ENCODE measurements at regions not wholly inside any gene's neighbourhood (a gene's known extent, or its start where the extent isn't known, plus 50 kb on each side); places are given as distances from the start of the nearest gene placed in this dataset.
"Not testable (repeated sequence)": the region's sequence is repeated elsewhere in the genome, so short reads cannot be mapped to it uniquely, and the experiment has no call there.

DNA sequence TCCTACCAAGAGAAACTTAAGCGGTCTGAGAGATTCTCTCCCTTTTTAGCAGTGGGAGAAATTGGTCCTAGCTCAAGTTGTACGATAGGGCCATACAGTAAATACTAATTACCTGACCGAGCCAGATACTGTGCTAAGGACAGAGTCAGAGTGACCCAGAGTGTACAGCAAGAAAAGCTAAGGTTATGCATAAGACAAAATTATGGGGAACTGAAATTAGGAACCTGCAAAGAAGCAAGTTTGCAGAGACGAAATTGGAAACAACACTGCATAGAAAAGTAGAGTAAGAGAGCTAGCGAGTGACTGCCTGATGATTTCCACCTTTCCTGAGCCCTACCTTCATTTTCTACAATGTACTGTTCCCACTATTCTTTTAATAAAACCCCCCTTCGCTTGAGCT is 278.1 kb downstream of the NKX6-1 start:
- DNase-seq (ENCODE audit: low read depth), result no peak

DNA sequence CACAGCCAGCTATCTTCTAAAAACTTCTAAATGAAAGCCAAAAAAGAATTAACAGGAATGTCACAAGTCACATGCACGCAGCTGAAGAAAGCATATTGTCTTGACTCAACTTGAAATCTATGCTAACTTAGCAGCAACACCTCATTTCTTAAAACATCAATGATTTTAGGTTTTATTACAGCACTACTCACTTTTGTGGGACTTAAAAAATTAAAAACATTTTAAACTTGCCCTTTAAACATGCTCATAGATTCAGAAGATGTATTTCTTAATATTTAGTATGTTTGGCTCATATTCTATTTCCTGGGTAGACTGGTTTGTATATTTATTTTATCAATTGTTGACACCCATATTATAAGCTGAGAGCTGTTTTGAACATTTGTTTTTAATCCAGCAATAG is 279.4 kb downstream of the NKX6-1 start:
- DNase-seq (ENCODE audit: low read depth), result no peak

DNA sequence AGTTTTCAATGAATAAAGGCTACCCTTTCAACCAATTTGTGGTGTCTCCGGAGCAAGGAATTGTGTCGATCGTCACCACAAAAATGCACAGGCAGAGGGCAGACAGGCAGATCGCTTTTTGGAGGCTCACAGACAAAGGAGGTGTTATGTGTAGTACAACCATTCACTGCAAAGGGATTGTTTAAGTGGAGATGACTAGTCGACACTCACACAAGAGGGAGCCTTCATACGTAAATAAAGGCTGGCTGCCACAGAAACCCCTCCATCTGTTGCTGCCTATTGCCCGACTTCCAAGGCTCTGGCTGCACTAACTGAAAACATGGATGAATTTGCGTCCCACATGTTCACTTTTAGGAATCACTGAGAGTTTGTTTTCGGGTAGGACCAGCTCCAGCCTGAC is 281.1 kb downstream of the NKX6-1 start:
- DNase-seq (ENCODE audit: low read depth), result no peak

DNA sequence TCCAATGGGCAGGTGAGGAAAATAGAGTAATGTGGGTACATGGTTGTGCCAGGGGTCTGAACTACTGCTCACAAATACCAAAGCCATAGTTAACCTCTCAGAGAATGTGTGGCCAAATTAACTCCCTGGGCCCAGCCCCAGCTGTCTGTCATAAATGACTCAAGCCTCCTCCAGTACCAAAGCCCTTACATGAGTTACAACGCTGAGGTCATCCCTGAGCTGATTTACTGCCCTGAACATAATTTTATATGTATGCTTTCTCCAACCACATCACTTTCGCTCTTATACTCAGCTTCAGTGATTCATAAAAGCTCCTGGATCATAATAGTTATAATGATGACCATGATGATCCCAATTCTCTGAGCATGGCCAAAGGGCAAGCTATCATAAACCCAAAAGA is 283.9 kb downstream of the NKX6-1 start:
- no peak for DNase-seq (ENCODE audit: low read depth)

DNA sequence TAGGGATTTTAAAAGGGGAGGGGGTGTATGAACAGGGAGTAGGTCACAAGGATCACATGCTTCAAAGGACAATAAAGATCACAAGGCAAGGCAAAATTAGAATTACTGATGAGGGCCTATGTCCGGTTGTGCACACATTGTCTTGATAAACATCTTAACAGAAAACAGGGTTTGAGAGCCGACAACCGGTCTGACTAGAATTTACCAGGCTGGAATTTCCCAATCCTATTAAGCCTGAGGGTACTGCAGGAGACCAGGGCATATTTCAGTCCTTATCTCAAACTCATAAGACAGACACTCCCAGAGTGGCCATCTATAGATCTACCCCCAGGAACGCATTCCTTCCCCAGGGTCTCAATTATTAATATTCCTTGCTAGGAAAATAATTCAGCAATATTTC is 292.9 kb downstream of the NKX6-1 start:
- DNase-seq (ENCODE audit: low read depth), result not testable (repeated sequence)

DNA sequence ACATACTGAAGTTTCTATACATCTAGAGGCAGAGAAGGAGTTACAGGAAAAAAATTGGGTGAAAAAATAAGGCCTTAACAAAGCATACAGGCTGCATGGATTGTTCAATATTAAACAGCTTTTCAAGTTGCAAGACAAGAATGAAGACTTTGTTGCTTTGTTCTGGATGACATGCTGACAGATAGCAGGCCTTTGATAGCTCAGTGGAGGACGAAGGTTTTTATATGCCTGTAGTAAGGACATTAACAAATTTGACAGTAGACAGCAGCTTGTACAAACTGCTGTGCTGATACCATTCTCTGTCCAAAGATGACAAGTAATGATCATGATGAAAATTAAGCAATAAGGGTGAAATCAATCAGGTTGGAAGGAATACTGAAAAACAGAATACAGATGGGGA is 309.9 kb downstream of the NKX6-1 start:
- DNase-seq (ENCODE audit: low read depth), result no peak

DNA sequence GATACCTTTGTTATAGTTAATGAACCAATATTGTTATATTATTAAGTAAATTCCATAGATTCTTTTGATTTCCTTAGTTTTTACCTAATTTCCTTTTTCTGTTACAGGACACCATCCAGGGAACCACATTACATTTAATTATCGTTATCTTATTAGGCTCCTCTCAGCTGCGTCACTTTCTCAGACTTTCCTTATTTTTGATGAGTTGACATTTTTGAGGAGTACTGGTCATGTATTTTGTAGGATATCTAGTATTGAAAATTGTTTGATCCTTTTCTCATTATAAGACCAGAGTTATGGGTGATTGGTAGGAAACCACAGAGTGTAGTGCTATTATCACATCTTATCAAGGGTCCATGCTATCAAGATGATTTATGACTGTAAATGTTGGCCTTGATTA is 319.7 kb downstream of the NKX6-1 start:
- no peak for DNase-seq (ENCODE audit: low read depth)

DNA sequence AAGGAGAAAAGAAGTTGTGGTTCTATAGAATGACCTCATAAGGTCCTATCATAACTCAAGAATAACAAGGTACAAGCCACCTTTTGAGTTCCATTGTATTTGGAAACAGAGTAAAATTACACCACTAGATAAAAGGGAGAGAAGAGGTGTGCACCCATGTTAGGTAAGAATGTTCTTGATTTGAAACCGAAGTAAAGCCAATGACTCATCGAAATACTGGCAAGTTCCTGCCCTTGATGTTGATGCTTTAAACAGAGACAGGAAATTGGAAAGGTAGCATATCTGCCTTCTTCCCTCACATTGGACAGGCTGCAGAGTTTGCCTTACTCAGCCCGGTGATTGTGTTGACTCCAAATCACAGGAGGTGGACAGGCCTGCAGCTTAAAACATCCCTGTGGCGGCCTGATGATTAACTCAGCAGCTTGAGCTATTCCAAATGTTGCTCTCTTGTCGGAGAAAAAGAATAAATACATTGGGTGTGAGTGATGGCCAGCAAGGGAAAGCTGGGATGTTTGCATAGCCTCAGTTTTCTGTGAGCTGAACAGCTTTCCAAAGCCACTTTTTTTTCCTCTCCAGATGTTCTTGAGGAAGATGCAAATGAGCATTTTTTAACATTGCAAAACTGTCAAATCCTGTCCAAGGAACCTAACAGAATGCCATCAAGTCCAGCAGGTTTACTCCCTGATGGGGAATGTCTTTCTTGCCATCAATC is 321.1 kb downstream of the NKX6-1 start:
- DNase-seq (ENCODE audit: low read depth), result no peak

DNA sequence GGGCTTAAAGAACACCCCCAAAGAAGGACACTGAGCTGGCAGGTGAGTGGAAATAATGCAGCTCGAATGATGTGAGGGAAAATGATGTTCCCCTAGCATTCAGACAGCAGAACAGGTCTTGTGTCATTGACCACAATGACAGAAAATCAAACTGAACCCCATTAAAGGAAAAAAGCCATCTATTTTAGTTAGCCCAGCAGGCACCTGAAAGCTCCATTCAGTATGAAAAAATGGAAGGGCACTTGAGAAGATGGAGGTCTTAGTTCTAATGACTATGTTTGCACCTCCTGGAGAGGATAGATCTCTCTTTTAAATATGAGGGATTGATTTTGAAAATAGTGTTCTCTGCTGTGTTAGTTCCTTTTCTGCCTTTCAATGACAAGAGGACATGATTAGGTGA is 323.1 kb downstream of the NKX6-1 start:
- no peak for DNase-seq (ENCODE audit: low read depth)

DNA sequence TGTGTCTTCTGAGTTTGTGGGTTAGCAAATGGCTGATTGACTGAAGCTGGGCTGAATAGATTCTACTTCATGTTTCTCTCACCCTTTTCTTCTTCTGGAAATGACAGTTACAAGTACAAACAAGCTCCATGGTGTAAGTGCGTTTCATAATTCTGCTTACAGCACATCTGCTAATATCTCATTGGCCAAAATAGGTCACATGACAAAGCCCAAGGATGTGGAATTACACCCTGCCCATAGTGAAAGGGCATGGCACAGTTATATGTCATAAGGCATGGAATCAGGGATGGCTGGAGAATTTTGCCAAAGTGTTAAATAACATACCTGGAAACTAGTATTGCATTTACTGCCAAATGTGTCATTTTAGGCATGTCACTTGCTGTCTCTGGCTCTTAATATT is 327.2 kb downstream of the NKX6-1 start:
- DNase-seq (ENCODE audit: low read depth), result no peak

DNA sequence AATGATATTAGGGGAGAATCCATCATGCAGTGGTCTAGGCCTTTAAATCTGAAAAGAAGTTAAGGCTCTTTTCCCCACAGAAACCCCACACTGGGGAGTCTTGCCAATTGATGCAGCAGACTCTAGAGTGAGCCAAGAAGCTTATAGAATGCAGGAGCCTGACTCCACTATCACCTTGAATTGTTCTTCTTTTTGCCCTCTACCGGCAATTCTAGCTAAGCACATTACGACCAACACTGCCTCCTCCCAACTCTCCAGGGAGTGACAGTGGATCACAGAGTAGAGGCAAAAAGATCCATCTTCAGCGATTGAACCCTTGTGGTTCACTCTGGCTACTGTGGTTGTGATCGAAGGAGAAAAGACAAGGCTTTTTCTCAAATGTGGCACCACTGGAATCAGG is 331.5 kb downstream of the NKX6-1 start:
- no peak for DNase-seq (ENCODE audit: low read depth)

DNA sequence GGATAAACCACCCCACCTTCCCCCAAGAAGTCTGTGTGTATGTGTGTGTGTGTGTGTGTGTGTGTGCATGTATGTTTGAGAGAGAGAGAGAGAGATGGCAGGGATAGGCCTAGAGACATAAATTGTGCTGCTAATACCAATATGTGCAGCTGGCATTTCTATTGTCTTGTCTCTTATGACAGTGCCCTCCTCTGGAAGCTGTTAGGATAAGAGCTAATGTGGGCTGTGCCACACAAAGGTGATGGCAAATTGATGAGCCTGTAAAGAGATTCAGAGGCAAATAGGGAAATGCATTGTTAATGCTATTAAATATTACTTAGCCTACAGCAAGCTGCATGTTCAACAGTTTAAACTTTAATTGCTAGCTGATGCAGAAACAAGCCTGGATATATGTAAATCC is 332.0 kb downstream of the NKX6-1 start:
- DNase-seq (ENCODE audit: low read depth), result no peak

DNA sequence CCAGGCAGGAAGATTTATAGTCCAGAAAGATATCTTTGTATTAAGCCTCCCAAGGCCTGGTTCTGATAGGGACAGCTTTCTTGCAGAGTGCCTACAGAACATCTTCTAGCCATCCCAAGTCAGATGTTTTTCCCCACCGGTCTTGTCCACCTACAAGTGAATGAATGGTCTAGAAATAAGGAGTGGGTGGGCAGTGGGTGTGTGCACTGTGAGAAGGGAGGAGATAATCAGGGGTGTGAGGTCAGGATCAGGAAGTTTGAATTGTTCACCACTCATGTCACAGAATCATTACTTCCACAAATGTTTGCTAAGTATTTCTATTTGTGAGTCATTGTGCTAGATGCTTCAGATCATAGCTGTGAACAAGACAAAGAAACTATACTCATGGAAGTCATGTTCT is 332.6 kb downstream of the NKX6-1 start:
- no peak for DNase-seq (ENCODE audit: low read depth)

DNA sequence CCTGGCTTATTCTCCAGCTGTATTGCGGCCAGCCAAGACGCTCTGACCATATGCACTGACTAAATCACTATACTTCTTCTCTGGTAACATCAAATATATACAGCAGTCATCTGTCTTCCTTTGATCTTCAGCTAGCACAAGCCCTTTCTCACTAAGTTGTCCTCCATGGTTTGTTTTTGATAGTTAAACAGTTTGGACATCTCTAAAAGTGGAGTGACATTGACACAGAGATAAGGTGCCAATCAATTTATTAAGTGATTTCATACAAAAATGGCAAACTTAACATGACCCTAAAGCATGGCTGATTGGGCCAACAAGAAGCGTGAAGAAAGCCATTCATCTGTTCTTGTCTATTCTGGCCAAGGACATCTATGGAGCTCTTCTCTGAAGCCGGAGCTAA is 334.9 kb downstream of the NKX6-1 start:
- no peak for DNase-seq (ENCODE audit: low read depth)

DNA sequence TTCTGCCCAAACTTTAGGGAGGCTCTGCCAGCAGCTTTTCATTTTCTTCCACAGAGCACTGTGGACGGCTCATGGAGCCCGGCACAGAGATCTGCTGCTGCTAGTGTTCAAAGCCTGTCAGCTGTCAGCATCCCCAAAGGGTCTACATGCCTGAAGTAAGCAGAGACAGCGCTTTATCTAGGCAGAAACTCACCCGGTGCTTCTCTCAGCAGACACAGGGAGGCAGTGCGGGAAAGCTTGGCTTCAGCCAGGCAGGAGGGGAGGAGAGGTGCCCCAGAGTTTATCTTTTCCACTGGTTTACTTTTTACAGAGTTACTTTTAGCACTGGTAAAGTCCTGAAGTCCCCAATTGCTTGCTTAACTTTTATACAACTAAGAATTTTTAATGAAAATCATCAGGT is 339.3 kb downstream of the NKX6-1 start:
- DNase-seq (ENCODE audit: low read depth), result no peak

DNA sequence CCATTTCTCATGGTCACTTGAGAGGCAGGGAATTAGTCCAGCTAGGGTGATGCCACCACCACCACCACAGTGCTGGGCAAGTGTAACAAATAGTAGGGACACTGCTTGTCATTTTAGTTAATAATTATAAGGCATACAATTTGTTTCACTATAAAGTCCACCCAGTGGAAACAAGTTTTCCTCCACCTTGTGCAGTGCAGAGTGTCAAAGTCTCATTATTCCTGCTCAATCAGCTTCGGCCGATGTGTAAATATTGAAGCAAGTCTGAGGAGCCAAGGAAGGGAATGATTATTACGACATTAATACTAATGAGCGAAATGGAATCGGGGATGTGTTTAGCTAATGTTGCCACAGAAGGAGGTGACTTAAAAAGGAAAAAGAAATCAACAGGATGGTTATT is 340.4 kb downstream of the NKX6-1 start:
- no peak for DNase-seq (ENCODE audit: low read depth)

DNA sequence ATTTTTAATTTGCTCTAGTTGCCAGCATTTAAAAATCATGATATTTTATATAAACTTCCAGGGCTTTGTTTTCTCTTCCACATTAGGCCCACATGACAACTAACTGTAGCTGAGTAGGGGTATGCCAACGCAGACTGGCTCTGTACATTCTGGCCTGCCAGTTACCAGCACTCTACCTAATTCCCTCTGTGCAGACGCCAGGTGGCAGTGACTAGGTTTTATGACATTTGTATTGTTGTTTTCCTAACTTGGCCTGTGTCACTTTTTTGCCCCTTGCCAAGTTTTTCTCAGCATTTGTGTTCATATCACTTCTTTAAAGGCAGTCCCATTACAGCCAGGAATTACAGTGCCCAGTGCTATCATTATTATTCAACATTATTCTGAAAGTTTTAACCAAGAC is 347.5 kb downstream of the NKX6-1 start:
- DNase-seq (ENCODE audit: low read depth), result no peak

DNA sequence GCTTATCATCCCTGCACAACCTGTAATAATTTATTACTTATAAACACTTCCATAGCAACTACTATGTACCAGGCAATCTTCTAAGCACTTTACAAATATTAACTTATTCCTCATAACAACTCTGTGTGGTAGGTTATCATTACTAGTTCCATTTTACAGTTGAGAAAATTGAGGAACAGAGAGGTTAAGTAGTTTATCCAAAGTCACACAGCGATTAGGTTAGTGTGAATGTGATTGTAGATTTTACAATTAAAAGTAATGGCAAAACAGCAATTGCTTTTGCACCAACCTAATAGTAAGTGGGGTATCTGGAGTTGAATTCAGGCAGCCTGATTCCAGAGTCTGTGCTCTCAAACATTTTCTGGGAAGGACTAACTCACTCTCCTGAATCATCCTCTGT is 348.9 kb downstream of the NKX6-1 start:
- no peak for DNase-seq (ENCODE audit: low read depth)

DNA sequence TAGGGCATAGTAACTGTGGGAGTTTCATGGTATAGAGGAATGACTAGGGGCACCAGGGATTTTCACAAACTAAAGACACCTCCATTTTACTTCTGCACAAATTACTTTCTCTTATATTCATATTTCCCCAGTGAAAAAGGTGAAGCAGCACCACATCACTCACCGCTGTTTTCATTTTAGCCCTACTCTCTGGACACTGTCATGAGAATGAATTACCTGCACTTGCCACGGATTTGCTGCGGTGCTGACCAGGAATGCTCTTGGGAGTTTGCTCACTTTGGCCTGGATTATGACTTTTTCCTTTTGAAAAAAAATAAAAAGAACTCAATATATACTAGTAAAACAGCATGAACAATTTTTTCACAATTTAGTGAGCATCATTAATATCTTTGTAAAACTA is 351.3 kb downstream of the NKX6-1 start:
- no peak for DNase-seq (ENCODE audit: low read depth)

DNA sequence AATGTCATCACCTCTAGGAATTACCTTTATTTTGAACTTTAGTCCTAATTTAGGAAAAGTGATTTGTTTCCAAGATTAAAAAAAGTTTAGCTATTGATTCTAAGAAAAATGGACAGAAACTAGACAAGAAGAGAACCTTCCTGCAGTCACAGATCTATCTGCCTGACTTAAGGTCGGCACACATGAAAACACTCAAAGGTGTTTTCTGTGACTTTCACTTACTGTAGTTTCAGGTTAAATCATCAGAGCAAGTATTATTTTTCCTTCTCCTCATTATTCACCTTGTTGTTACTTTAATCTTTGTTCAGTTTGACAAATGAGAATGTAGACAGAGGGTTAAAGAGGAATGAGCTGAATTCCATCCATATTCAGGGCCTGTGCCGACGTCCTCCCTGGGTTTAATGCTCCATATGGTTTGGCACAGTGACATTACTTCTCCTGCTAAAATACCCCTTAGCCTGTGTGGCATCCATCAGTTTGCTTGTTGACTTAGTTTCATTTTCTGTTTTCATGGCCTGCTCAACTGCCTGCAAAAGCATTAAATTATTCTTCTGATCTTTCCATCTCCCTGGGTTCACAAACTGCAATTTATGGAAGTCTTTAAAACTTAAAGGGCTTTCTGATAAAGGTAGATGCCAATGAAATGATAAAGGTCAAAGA is 352.7 kb downstream of the NKX6-1 start:
- no peak for DNase-seq (ENCODE audit: low read depth)

DNA sequence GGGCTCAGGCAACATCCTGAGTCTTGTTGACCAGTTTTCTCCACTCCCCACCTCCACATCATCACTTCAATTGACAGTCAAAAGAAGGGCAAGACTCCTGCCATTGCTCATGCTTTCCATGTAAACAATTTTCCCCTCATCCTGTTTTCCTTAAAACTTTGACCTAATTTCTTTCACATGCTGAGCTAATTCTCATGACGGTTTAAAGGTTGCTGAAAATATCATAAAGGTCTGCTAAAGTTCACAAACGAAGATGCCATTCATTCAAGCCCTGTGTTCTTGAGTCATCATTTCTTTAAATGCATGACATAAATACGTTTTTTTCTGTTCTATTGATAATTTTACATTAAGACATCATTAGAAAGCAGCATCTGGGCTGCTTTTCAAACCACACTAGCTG is 353.9 kb downstream of the NKX6-1 start:
- DNase-seq (ENCODE audit: low read depth), result no peak

DNA sequence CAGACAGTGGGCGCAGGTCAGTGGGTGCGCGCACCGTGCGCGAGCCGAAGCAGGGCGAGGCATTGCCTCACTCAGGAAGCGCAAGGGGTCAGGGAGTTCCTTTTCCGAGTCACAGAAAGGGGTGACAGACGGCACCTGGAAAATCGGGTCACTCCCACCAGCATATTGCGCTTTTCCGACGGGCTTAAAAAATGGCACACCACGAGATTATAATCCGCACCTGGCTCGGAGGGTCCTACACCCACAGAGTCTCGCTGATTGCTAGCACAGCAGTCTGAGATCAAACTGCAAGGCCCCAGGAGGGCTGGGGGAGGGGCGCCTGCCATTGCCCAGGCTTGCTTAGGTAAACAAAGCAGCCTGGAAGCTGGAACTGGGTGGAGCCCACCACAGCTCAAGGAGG is 372.2 kb downstream of the NKX6-1 start:
- DNase-seq (ENCODE audit: low read depth), result not testable (repeated sequence)

DNA sequence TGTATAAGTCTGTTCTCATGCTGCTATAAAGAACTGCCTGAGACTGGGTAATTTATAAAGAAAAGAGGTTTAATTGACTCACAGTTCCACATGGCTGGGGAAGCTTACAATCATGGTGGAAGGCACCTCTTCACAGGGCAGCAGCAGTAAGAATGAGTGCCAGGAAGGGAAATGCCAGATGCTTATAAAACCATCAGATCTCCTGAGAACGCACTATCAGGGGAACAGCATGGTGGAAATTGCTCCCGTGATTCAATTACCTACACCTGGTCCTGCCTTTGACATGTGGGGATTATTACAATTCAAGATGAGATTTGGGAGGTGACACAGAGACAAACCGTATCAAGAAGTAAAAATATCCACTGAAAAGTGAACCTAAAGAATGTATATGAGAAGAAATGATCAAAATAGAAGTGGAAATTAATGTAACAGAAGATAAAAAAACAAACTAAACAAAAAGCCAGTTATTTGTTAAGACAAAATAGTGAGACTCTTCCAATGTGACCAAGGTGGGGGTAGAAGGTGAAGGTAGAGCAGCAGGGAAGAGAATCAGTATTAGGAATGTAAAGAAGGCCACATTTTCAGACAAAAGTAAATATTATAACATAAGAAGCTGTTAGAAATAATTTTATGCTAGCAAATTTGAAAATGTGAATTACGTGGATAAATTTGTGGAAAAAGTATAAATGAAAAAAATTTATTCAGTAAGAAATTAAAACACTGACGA is 372.9 kb downstream of the NKX6-1 start:
- no peak for DNase-seq (ENCODE audit: low read depth)

DNA sequence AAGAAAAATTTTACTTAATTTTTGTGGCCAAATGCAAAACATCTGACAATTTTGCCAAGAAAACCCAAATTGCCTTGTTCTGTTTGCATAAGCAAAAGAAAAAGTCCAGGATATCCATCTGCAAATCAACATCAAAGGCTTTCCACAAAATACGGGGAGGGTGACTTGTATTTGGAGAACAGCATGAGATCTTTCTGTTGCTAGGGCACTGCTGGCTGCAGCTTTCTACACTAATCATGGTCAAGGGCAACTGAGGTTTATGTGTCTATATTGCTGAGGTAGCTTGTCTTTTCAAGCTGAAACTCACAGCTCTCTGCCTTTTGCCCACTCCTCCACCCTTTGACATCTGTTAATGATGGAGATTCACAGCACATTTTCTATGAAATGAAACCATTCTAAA is 389.1 kb downstream of the NKX6-1 start:
- DNase-seq (ENCODE audit: low read depth), result no peak

Data from HS-5 (cell line).